ENCODE measurements at regions not wholly inside any gene's neighbourhood (a gene's known extent, or its start where the extent isn't known, plus 50 kb on each side); places are given as distances from the start of the nearest gene placed in this dataset.

DNA sequence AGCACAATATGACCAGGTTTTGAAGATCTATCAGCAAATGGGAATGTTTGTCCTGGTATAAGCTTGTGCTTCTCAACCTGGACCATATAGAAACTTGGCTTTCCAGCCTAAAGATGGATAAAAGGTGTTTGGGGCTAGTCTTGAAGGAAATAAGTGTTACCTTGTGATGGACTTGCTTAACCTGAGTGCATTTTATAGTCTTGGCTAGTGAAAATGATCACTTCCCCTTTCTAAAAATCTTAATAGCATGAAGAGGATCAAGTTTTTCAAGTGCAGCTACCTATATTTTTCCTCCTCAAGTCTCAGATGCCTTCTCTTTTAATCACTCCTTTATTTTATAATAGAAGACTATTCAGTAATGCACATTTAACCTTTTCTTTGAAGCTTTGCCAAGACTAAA is 919.8 kb upstream of the SLITRK1 start:
- TF ChIP-seq, protein P1, sequence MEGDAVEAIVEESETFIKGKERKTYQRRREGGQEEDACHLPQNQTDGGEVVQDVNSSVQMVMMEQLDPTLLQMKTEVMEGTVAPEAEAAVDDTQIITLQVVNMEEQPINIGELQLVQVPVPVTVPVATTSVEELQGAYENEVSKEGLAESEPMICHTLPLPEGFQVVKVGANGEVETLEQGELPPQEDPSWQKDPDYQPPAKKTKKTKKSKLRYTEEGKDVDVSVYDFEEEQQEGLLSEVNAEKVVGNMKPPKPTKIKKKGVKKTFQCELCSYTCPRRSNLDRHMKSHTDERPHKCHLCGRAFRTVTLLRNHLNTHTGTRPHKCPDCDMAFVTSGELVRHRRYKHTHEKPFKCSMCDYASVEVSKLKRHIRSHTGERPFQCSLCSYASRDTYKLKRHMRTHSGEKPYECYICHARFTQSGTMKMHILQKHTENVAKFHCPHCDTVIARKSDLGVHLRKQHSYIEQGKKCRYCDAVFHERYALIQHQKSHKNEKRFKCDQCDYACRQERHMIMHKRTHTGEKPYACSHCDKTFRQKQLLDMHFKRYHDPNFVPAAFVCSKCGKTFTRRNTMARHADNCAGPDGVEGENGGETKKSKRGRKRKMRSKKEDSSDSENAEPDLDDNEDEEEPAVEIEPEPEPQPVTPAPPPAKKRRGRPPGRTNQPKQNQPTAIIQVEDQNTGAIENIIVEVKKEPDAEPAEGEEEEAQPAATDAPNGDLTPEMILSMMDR (IDR thresholded peaks at IDR 0.05 in 2 of 3, conservative IDR thresholded peaks at IDR 0.05 in 1 of 3; ENCODE audit: borderline replicate concordance in 1 of 3, insufficient read depth in 1 of 3, low read depth in 2 of 3, low read length in 2 of 3), result no peak
- TF ChIP-seq SIN3A (IDR thresholded peaks at IDR 0.05; ENCODE audit: low read depth) (no peak), SP1 (IDR thresholded peaks at IDR 0.05; ENCODE audit: low read depth) (no peak), POLR2A (IDR thresholded peaks at IDR 0.05; ENCODE audit: borderline replicate concordance, extremely low read depth, insufficient read depth, insufficient read length) (no peak)

Data from HCT116 (cell line).